Osteoblast (primary cell): ENCODE measurements at regions not wholly inside any gene's neighbourhood (a gene's known extent, or its start where the extent isn't known, plus 50 kb on each side); places are given as distances from the start of the nearest gene placed in this dataset.

ENCODE experiments used
- DNase-seq: peaks from one replicate; pipeline ENCODE4 v3.0.0; 2011; ENCODE audit warnings: low spot score, mixed read lengths; ENCODE audit not compliant: insufficient read length; ENCODE audit errors: missing footprints
- H2AFZ ChIP-seq: 2 replicates; pipeline ENCODE4 v1.6.0; 2011; ENCODE audit warnings: mild to moderate bottlenecking, low read length
- H3K27ac ChIP-seq: 2 replicates; pipeline ENCODE4 v1.5.1; 2011; ENCODE audit warnings: mild to moderate bottlenecking, low read depth, low read length, moderate library complexity
- H3K27me3 ChIP-seq: 2 replicates; pipeline ENCODE4 v1.6.0; 2012; ENCODE audit warnings: mild to moderate bottlenecking, control low read depth, inconsistent platforms, low read length, moderate library complexity; ENCODE audit not compliant: insufficient read depth
- H3K36me3 ChIP-seq: 2 replicates; pipeline ENCODE4 v1.5.1; 2011; ENCODE audit warnings: mild to moderate bottlenecking, low read length, control low read depth, moderate library complexity; ENCODE audit not compliant: insufficient read depth
- H3K4me1 ChIP-seq: 2 replicates; pipeline ENCODE4 v1.5.1; 2011; ENCODE audit warnings: mild to moderate bottlenecking, low read length, control low read depth, moderate library complexity; ENCODE audit not compliant: insufficient read depth
- H3K4me2 ChIP-seq: 2 replicates; pipeline ENCODE4 v1.6.0; 2011; ENCODE audit warnings: mild to moderate bottlenecking, low read length; ENCODE audit not compliant: insufficient read depth
- H3K4me3 ChIP-seq: fragments of 200-600 bp; sonication (generic); 3 replicates; pipeline ENCODE4 v1.5.1; 2012; ENCODE audit warnings: mild to moderate bottlenecking, low read length, inconsistent platforms; ENCODE audit not compliant: insufficient read depth
- H3K79me2 ChIP-seq: 2 replicates; pipeline ENCODE4 v1.6.0; 2012; ENCODE audit warnings: mild to moderate bottlenecking, low read length, control low read depth, inconsistent platforms; ENCODE audit not compliant: insufficient read depth
- H3K9me3 ChIP-seq: 2 replicates; pipeline ENCODE4 v1.5.1; 2011; ENCODE audit warnings: low read depth, low read length, control low read depth
- H4K20me1 ChIP-seq: 2 replicates; pipeline ENCODE4 v1.6.0; 2012; ENCODE audit warnings: mild to moderate bottlenecking, low read length, control low read depth; ENCODE audit not compliant: insufficient read depth
- TF ChIP-seq, protein P1 (sequence below): IDR thresholded peaks from 2 replicates; pipeline ENCODE4 v1.5.1; 2011; ENCODE audit warnings: mild to moderate bottlenecking, low read depth, low read length, moderate library complexity; ENCODE audit errors: extremely low read depth

DNA sequence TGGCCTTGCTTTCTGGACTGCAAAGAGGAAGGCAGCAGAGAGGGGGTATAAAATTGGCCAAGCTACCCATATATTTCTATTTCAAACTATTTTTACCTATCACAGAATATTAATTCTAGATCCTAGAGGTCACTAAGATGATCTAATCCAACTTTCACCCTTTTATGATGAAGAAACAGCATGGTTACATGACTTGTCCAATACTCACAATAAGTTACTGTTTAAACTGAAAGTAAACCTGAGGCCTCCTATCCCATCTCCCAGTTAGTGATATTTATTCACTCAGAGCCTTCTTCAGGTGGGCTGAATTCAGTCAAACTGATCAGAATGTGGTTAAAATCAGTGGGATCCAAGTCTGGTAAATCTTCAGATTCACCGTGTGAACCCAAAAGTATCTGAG lies 1345.1 kb downstream of the XPNPEP1 start:
- TF ChIP-seq, protein P1, sequence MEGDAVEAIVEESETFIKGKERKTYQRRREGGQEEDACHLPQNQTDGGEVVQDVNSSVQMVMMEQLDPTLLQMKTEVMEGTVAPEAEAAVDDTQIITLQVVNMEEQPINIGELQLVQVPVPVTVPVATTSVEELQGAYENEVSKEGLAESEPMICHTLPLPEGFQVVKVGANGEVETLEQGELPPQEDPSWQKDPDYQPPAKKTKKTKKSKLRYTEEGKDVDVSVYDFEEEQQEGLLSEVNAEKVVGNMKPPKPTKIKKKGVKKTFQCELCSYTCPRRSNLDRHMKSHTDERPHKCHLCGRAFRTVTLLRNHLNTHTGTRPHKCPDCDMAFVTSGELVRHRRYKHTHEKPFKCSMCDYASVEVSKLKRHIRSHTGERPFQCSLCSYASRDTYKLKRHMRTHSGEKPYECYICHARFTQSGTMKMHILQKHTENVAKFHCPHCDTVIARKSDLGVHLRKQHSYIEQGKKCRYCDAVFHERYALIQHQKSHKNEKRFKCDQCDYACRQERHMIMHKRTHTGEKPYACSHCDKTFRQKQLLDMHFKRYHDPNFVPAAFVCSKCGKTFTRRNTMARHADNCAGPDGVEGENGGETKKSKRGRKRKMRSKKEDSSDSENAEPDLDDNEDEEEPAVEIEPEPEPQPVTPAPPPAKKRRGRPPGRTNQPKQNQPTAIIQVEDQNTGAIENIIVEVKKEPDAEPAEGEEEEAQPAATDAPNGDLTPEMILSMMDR = no peak
- Histone ChIP-seq H4K20me1 (no peaks in the 10 kb centered on the region), H3K36me3 (no peaks in the 10 kb centered on the region), H3K27me3 (no peaks in the 10 kb centered on the region), H2AFZ (no peak overlapping the region), H3K79me2 (no peaks in the 10 kb centered on the region), H3K9me3 (no peaks in the 10 kb centered on the region), H3K4me1 (no peaks in the 10 kb centered on the region), H3K4me2 (no peak overlapping the region), H3K4me3 (no peak overlapping the region), H3K27ac (no peak overlapping the region)
- no peak for DNase-seq

DNA sequence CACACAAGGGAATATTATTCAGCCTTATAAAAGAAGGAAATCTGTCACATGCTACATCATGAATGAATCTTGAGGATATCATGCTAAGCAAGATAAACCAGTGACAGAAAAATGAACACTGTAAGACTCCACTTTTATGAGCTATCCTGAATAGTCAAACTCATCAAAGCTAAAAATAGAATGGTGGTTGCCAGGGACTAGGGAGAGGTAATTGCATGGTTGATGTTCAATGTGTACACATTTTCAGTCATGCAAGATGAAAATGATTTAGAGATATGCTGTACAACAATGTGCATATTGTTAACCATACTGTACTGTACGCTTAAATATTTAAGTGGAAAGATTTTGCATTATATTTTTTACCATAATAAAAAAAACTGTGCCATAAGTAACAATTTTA lies 1349.1 kb downstream of the XPNPEP1 start:
- H3K27me3 ChIP-seq = no peaks in the 10 kb centered on the region
- no peak for DNase-seq
- H3K4me1 ChIP-seq = no peaks in the 10 kb centered on the region
- TF ChIP-seq, protein P1 = no peak
- no peak overlapping the region for H3K27ac ChIP-seq
- H3K36me3 ChIP-seq = no peaks in the 10 kb centered on the region
- no peak overlapping the region for H3K4me2 ChIP-seq
- H3K79me2 ChIP-seq = no peaks in the 10 kb centered on the region
- H3K9me3 ChIP-seq = no peaks in the 10 kb centered on the region
- no peak overlapping the region for H2AFZ ChIP-seq
- no peaks in the 10 kb centered on the region for H4K20me1 ChIP-seq
- H3K4me3 ChIP-seq = no peak overlapping the region

GRCh38 chr10:108568824-108569223 lies 1354.5 kb downstream of the XPNPEP1 start:
- H4K20me1 ChIP-seq = no peaks in the 10 kb centered on the region
- H2AFZ ChIP-seq = no peak overlapping the region
- H3K36me3 ChIP-seq = no peaks in the 10 kb centered on the region
- H3K27me3 ChIP-seq = no peaks in the 10 kb centered on the region
- no peak for DNase-seq
- H3K79me2 ChIP-seq = no peaks in the 10 kb centered on the region
- no peak overlapping the region for H3K27ac ChIP-seq
- no peaks in the 10 kb centered on the region for H3K9me3 ChIP-seq
- H3K4me3 ChIP-seq = no peak overlapping the region
- no peaks in the 10 kb centered on the region for H3K4me1 ChIP-seq
- no peak overlapping the region for H3K4me2 ChIP-seq
- TF ChIP-seq, protein P1 = no peak

- Histone ChIP-seq H3K9me3 (no peaks in the 10 kb centered on the region), H3K79me2 (no peaks in the 10 kb centered on the region), H3K36me3 (no peaks in the 10 kb centered on the region), H3K27ac (no peak overlapping the region), H3K4me3 (no peak overlapping the region), H3K27me3 (no peaks in the 10 kb centered on the region), H3K4me1 (no peaks in the 10 kb centered on the region), H3K4me2 (no peak overlapping the region), H2AFZ (no peak overlapping the region), H4K20me1 (no peaks in the 10 kb centered on the region)
- TF ChIP-seq, protein P1 = no peak
- no peak for DNase-seq
These were observed 1355.2 kb downstream of the XPNPEP1 start for GRCh38 chr10:108567899-108568752.
